Loucy (cell line): ENCODE measurements at regions not wholly inside any gene's neighbourhood (a gene's known extent, or its start where the extent isn't known, plus 50 kb on each side); places are given as distances from the start of the nearest gene placed in this dataset.

ENCODE experiments used
- H2AFZ ChIP-seq: fragments of 200-600 bp; sonication (generic); 2 replicates; pipeline ENCODE4 v1.6.0; 2016; ENCODE audit warnings: antibody characterized with exemption, mild to moderate bottlenecking, low read length, moderate library complexity
- H3F3A ChIP-seq: fragments of 200-600 bp; 2 replicates; pipeline ENCODE4 v1.6.0; 2016; ENCODE audit warnings: antibody characterized with exemption, low read depth, mild to moderate bottlenecking
- H3K27me3 ChIP-seq: fragments of 200-600 bp; sonication (generic); 2 replicates; pipeline ENCODE4 v1.6.1; 2014; ENCODE audit warnings: low read length, mild to moderate bottlenecking; ENCODE audit not compliant: insufficient read depth, poor library complexity, severe bottlenecking
- H3K36me3 ChIP-seq: fragments of 200-600 bp; sonication (generic); 2 replicates; pipeline ENCODE4 v1.6.1; 2016; ENCODE audit warnings: low read length; ENCODE audit not compliant: insufficient read depth
- H3K4me1 ChIP-seq: fragments of 200-600 bp; sonication (generic); 2 replicates; pipeline ENCODE4 v1.5.1; 2014; ENCODE audit warnings: low read length, mild to moderate bottlenecking; ENCODE audit not compliant: insufficient read depth, poor library complexity, severe bottlenecking
- H3K4me2 ChIP-seq: fragments of 200-600 bp; sonication (generic); 2 replicates; pipeline ENCODE4 v1.6.0; 2014; ENCODE audit warnings: antibody characterized with exemption, low read length, low read depth, mild to moderate bottlenecking; ENCODE audit not compliant: poor library complexity, severe bottlenecking
- H3K4me3 ChIP-seq: fragments of 200-600 bp; sonication (generic); 2 replicates; pipeline ENCODE4 v1.5.1; 2014; ENCODE audit warnings: low read length, mild to moderate bottlenecking, mixed read lengths; ENCODE audit not compliant: poor library complexity, severe bottlenecking
- H3K79me2 ChIP-seq: fragments of 200-600 bp; sonication (generic); 2 replicates; pipeline ENCODE4 v1.6.1; 2014; ENCODE audit warnings: low read length; ENCODE audit not compliant: insufficient read depth
- H3K9ac ChIP-seq: fragments of 200-600 bp; sonication (generic); 2 replicates; pipeline ENCODE4 v1.6.0; 2014; ENCODE audit warnings: mild to moderate bottlenecking, low read depth, low read length, moderate library complexity; ENCODE audit not compliant: poor library complexity, severe bottlenecking
- H3K9me2 ChIP-seq: fragments of 200-600 bp; sonication (generic); replicated peaks from 2 replicates; pipeline ENCODE4 v1.6.1; 2016; ENCODE audit warnings: low read depth, low read length, mixed read lengths
- H3K9me3 ChIP-seq: fragments of 200-600 bp; sonication (generic); 2 replicates; pipeline ENCODE4 v1.6.1; 2014; ENCODE audit warnings: mild to moderate bottlenecking, antibody characterized with exemption, low read length, low read depth; ENCODE audit not compliant: insufficient read depth
- H4K20me1 ChIP-seq: fragments of 200-600 bp; sonication (generic); 2 replicates; pipeline ENCODE4 v1.6.0; 2014; ENCODE audit warnings: antibody characterized with exemption, low read length, mild to moderate bottlenecking; ENCODE audit not compliant: insufficient read depth, poor library complexity, severe bottlenecking
- EZH2phosphoT487 ChIP-seq: fragments of 200-600 bp; IDR thresholded peaks from 2 replicates; pipeline ENCODE4 v1.6.1; 2018; ENCODE audit warnings: antibody characterized with exemption, mild to moderate bottlenecking, moderate library complexity, borderline replicate concordance
- TF ChIP-seq, protein P1 (sequence below): fragments of 200-600 bp; sonication (generic); conservative IDR thresholded peaks from 2 replicates; pipeline ENCODE4 v1.5.1; 2014; ENCODE audit warnings: mild to moderate bottlenecking, antibody characterized with exemption, low read length

DNA sequence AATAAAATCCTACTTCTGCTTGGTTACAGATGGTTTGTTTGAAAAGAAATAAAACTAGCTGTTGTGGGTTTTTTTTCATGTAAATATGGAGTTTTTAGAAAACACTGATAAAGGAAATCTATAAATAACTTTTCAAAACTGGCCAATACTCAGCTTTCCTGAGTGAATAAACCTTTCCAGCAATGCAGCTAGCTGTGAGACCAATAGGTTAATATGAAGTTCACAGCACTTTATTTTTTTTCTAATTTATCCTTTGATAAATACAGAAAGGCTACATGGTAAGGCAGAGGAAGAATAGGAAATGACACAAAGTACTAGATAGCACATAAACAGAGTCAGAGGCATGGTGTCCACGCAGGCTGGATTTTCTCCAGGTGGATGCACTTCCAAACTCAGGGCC, 154.0 kb downstream of the COG6 start:
- Histone ChIP-seq H3K9me3 (no peaks in the 10 kb centered on the region), H4K20me1 (no peaks in the 10 kb centered on the region), H3K27me3 (no peaks in the 10 kb centered on the region), H3K9ac (no peak overlapping the region), H3K36me3 (no peaks in the 10 kb centered on the region), H2AFZ (no peak overlapping the region), H3K4me3 (no peak overlapping the region), H3K4me1 (no peaks in the 10 kb centered on the region), H3K9me2 (no peaks in the 10 kb centered on the region), H3K79me2 (no peaks in the 10 kb centered on the region), H3F3A (no peaks in the 10 kb centered on the region), H3K4me2 (no peak overlapping the region)
- TF ChIP-seq, protein P1, sequence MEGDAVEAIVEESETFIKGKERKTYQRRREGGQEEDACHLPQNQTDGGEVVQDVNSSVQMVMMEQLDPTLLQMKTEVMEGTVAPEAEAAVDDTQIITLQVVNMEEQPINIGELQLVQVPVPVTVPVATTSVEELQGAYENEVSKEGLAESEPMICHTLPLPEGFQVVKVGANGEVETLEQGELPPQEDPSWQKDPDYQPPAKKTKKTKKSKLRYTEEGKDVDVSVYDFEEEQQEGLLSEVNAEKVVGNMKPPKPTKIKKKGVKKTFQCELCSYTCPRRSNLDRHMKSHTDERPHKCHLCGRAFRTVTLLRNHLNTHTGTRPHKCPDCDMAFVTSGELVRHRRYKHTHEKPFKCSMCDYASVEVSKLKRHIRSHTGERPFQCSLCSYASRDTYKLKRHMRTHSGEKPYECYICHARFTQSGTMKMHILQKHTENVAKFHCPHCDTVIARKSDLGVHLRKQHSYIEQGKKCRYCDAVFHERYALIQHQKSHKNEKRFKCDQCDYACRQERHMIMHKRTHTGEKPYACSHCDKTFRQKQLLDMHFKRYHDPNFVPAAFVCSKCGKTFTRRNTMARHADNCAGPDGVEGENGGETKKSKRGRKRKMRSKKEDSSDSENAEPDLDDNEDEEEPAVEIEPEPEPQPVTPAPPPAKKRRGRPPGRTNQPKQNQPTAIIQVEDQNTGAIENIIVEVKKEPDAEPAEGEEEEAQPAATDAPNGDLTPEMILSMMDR = no peak
- no peak for TF ChIP-seq EZH2phosphoT487

DNA sequence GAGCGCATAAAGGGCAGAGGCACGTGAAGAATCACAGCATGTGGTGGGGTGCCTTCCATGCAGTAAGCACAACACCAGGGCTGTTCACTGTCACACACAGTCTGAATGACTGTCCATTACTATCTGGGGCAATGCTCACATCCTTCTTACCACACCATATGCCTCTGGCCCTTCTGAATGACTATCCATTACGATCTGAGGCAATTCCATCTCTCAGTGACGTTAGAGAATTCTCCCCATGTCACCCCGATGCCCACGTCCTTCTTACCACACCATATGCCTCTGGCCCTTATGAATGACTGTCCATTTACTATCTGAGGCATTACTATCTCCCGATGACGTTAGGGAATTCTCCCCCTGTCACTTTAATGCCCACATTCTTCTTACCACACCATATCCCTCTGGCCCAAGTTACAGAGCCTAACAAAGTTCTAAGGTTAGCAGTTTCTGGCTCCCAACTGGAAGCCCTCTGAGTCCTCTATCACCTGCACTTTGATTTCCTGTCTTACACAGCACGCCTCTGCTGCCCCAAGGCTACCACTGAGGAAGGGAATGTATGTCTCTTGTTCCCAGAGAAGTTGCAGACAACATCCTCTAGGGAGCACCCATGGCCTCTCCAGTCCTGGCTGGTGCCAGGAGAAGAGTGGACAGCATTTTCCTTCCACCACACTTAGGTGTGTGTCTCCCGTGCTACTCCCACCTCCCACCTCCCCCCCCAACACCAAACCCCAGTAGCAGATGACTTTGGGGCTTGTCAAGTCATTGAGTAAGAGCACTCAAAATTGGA, 154.8 kb downstream of the COG6 start:
- no peak for TF ChIP-seq EZH2phosphoT487
- TF ChIP-seq, protein P1 = 0 out of 2 replicates have a peak, but pooled peaks have one; percentile 8
- no peaks in the 10 kb centered on the region for H3K79me2 ChIP-seq
- no peaks in the 10 kb centered on the region for H3F3A ChIP-seq
- no peaks in the 10 kb centered on the region for H3K27me3 ChIP-seq
- H3K4me2 ChIP-seq = no peak overlapping the region
- H3K4me1 ChIP-seq = no peaks in the 10 kb centered on the region
- H3K36me3 ChIP-seq = no peaks in the 10 kb centered on the region
- H3K9me2 ChIP-seq = no peaks in the 10 kb centered on the region
- no peak overlapping the region for H3K9ac ChIP-seq
- H4K20me1 ChIP-seq = no peaks in the 10 kb centered on the region
- H3K9me3 ChIP-seq = no peaks in the 10 kb centered on the region
- no peak overlapping the region for H2AFZ ChIP-seq
- no peak overlapping the region for H3K4me3 ChIP-seq

DNA sequence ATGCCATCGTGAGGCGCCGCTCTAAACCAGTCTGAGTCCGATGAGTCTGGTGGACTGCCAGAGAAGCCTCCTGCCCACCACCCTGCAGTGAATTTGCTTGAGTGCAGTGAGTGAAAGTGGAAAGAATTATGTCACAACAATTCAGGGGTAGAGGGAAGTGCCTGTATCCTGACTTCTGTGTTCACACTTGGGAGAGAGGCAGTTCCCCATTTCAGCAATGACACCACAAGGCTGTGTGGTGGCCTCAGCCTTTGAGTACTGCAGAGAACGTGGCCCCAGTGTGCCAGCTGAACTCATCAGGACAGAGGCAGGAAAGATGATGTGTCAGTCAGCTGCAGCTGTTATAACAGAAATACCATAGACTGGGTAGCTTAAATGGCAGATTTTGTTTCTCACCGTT, 155.6 kb downstream of the COG6 start:
- Histone ChIP-seq H3K79me2 (no peaks in the 10 kb centered on the region), H3K9me2 (no peaks in the 10 kb centered on the region), H3F3A (no peaks in the 10 kb centered on the region), H2AFZ (no peak overlapping the region), H3K4me2 (no peak overlapping the region), H3K9ac (no peak overlapping the region), H3K9me3 (no peaks in the 10 kb centered on the region), H3K4me3 (no peak overlapping the region), H3K36me3 (no peaks in the 10 kb centered on the region), H4K20me1 (no peaks in the 10 kb centered on the region), H3K4me1 (no peaks in the 10 kb centered on the region), H3K27me3 (no peaks in the 10 kb centered on the region)
- TF ChIP-seq, protein P1 = no peak
- no peak for TF ChIP-seq EZH2phosphoT487
